IMR-90 (cell line): ENCODE measurements at regions not wholly inside any gene's neighbourhood (a gene's known extent, or its start where the extent isn't known, plus 50 kb on each side); places are given as distances from the start of the nearest gene placed in this dataset.

Source experiments
- ATAC-seq: fragments of 200-7000 bp; cut with Tn5 transposase; 2 replicates; pipeline ENCODE4 v1.9.1; 2020; ENCODE audit warnings: low read depth, mild to moderate bottlenecking, moderate library complexity
- BruUV-seq: library from RNA; stranded (reverse); fragments of 400-500 nt; replicated peaks from 2 replicates; lab custom pipeline; 2021; lab: Mats Ljungman, UMichigan
- CTCF ChIA-PET: fragments of 300-600 bp; formaldehyde crosslinking; extraction: SDS; loops from one replicate; lab custom pipeline; 2021; ENCODE audit warnings: antibody characterized with exemption; lab: Yijun Ruan, JAX
- POLR2A ChIA-PET: fragments of 300-600 bp; sonication (Branson Sonifier 250); formaldehyde crosslinking; loops from one replicate; lab custom pipeline; 2022; ENCODE audit warnings: antibody characterized with exemption; ENCODE audit not compliant: unreplicated experiment; lab: Charles Lee
- DNase-seq: peaks from one replicate; pipeline ENCODE4 v3.0.0; 2013
- H2AFZ ChIP-seq: replicated peaks from 2 replicates; pipeline ENCODE3; 2013; ENCODE audit warnings: low read length, mild to moderate bottlenecking; ENCODE audit not compliant: poor library complexity
- H2AK5ac ChIP-seq: 2 replicates; pipeline ENCODE4 v1.6.1; 2013; ENCODE audit warnings: low read depth, low read length, inconsistent platforms
- H2AK9ac ChIP-seq: replicated peaks from 2 replicates; pipeline ENCODE3; 2013; ENCODE audit warnings: mild to moderate bottlenecking, low read depth, low read length, moderate library complexity; ENCODE audit not compliant: poor library complexity
- H2BK120ac ChIP-seq: 2 replicates; pipeline ENCODE4 v1.6.1; 2013; ENCODE audit warnings: low read depth, low read length, inconsistent platforms
- H2BK15ac ChIP-seq: 3 replicates; pipeline ENCODE4 v1.6.1; 2013; ENCODE audit warnings: low read depth, low read length, inconsistent platforms
- H2BK20ac ChIP-seq: 2 replicates; pipeline ENCODE4 v1.6.1; 2013; ENCODE audit warnings: low read depth, mild to moderate bottlenecking, inconsistent platforms, low read length, moderate library complexity
- H2BK5ac ChIP-seq: 2 replicates; pipeline ENCODE4 v1.6.1; 2013; ENCODE audit warnings: mild to moderate bottlenecking, low read depth, low read length, inconsistent platforms; ENCODE audit not compliant: poor library complexity, severe bottlenecking
- H3K14ac ChIP-seq: replicated peaks from 2 replicates; pipeline ENCODE4 v1.6.1; 2013; ENCODE audit warnings: low read depth, low read length, inconsistent platforms
- H3K18ac ChIP-seq: 2 replicates; pipeline ENCODE4 v1.6.1; 2013; ENCODE audit warnings: low read depth, low read length, control low read depth
- H3K23ac ChIP-seq: 2 replicates; pipeline ENCODE4 v1.6.1; 2013; ENCODE audit warnings: low read depth, low read length, inconsistent platforms
- H3K27ac ChIP-seq: 2 replicates; pipeline ENCODE4 v1.5.1; 2013; ENCODE audit warnings: mild to moderate bottlenecking, control low read depth, low read length; ENCODE audit not compliant: insufficient read depth
- H3K27me3 ChIP-seq: 2 replicates; pipeline ENCODE4 v1.6.1; 2013; ENCODE audit warnings: low read length; ENCODE audit not compliant: control insufficient read depth, insufficient read depth
- H3K36me3 ChIP-seq: 2 replicates; pipeline ENCODE4 v1.6.1; 2013; ENCODE audit warnings: low read length, mixed read lengths; ENCODE audit not compliant: control insufficient read depth, insufficient read depth
- H3K4ac ChIP-seq: 2 replicates; pipeline ENCODE4 v1.6.1; 2013; ENCODE audit warnings: low read depth, low read length, inconsistent platforms
- H3K4me1 ChIP-seq: 2 replicates; pipeline ENCODE4 v1.6.1; 2013; ENCODE audit warnings: low read length, mixed read lengths; ENCODE audit not compliant: control insufficient read depth, insufficient read depth
- H3K4me2 ChIP-seq: 2 replicates; pipeline ENCODE4 v1.6.1; 2013; ENCODE audit warnings: low read depth, mild to moderate bottlenecking, control low read depth, low read length, moderate library complexity
- H3K4me3 ChIP-seq: 2 replicates; pipeline ENCODE4 v1.5.1; 2013; ENCODE audit warnings: low read depth, mild to moderate bottlenecking, control low read depth, low read length, moderate library complexity; ENCODE audit not compliant: insufficient read depth
- H3K56ac ChIP-seq: 2 replicates; pipeline ENCODE4 v1.6.1; 2013; ENCODE audit warnings: low read length, inconsistent platforms; ENCODE audit not compliant: insufficient read depth; ENCODE audit errors: extremely low read depth
- H3K79me1 ChIP-seq, 2 experiments: 2 replicates each; pipeline ENCODE4 v1.6.1; 2013; ENCODE audit warnings: low read length in 2 of 2, inconsistent platforms in 1 of 2, low read depth in 1 of 2
- H3K9ac ChIP-seq: 2 replicates; pipeline ENCODE4 v1.6.1; 2013; ENCODE audit warnings: low read depth, low read length, control low read depth
- H3K9me1 ChIP-seq: 2 replicates; pipeline ENCODE4 v1.6.1; 2013; ENCODE audit warnings: low read length, inconsistent platforms; ENCODE audit not compliant: insufficient read depth
- H3K9me3 ChIP-seq: 2 replicates; pipeline ENCODE4 v1.6.1; 2013; ENCODE audit warnings: low read length; ENCODE audit not compliant: control insufficient read depth, insufficient read depth
- H4K20me1 ChIP-seq: 2 replicates; pipeline ENCODE4 v1.6.1; 2013; ENCODE audit warnings: low read length, inconsistent platforms; ENCODE audit not compliant: insufficient read depth
- H4K5ac ChIP-seq: 2 replicates; pipeline ENCODE4 v1.6.1; 2013; ENCODE audit warnings: mild to moderate bottlenecking, low read depth, low read length, control low read depth
- H4K8ac ChIP-seq, 2 experiments: 2 replicates each; pipeline ENCODE4 v1.6.1; 2013; ENCODE audit warnings: low read depth in 2 of 2, low read length in 2 of 2, control low read depth in 1 of 2, inconsistent platforms in 1 of 2
- H4K91ac ChIP-seq: 2 replicates; pipeline ENCODE4 v1.6.1; 2013; ENCODE audit warnings: low read depth, low read length, inconsistent platforms; ENCODE audit not compliant: insufficient read depth
- BHLHE40 ChIP-seq: fragments of 150-350 bp; IDR thresholded peaks from 2 replicates; pipeline ENCODE4 v1.6.1; 2016; ENCODE audit warnings: mild to moderate bottlenecking, low read depth, low read length
- CEBPB ChIP-seq: IDR thresholded peaks from 2 replicates; pipeline ENCODE4 v1.6.1; 2012; ENCODE audit warnings: low read depth, low read length, improper control_type of control experiment
- CHD1 ChIP-seq: IDR thresholded peaks from 2 replicates; pipeline ENCODE4 v1.6.1; 2012; ENCODE audit warnings: low read depth, low read length, improper control_type of control experiment
- FOS ChIP-seq: fragments of 150-350 bp; IDR thresholded peaks from 2 replicates; pipeline ENCODE4 v1.6.1; 2016; ENCODE audit warnings: low read depth, low read length
- MAFK ChIP-seq: IDR thresholded peaks from 2 replicates; pipeline ENCODE4 v1.6.1; 2012; ENCODE audit warnings: low read depth, low read length, improper control_type of control experiment
- MAZ ChIP-seq: IDR thresholded peaks from 2 replicates; pipeline ENCODE4 v1.6.1; 2012; ENCODE audit warnings: low read depth, mild to moderate bottlenecking, low read length, improper control_type of control experiment, moderate library complexity, borderline replicate concordance
- MXI1 ChIP-seq: IDR thresholded peaks from 2 replicates; pipeline ENCODE4 v1.6.1; 2012; ENCODE audit warnings: low read depth, mild to moderate bottlenecking, low read length, moderate library complexity, borderline replicate concordance
- NFE2L2 ChIP-seq: fragments of 150-350 bp; IDR thresholded peaks from 2 replicates; pipeline ENCODE4 v1.6.1; 2016; ENCODE audit warnings: low read depth, mild to moderate bottlenecking, low read length
- SMC3 ChIP-seq: fragments of 150-350 bp; IDR thresholded peaks from 2 replicates; pipeline ENCODE4 v1.6.1; 2016; ENCODE audit warnings: low read depth, mild to moderate bottlenecking, antibody characterized with exemption, low read length, moderate library complexity
- WGBS, 2 experiments: methylation state at CpG; one replicate each; pipeline versions ENCODE4 v1.1.5 to v1.1.7; 2013; ENCODE audit warnings: missing lambda C conversion rate in 2 of 2; ENCODE audit not compliant: insufficient read length in 1 of 2; ENCODE audit errors: extremely low coverage in 2 of 2; 5-methylcytosine and 5-hydroxymethylcytosine counted together
- dilution Hi-C: fragments of 300-500 bp; cut with HindIII; formaldehyde crosslinking; loops from one replicate; pipeline ENCODE4 v1.14.3; 2018; ENCODE audit warnings: low sequenced_read_pairs; ENCODE audit not compliant: unreplicated experiment
- in situ Hi-C: fragments of 300-500 bp; cut with MboI; formaldehyde crosslinking; loops from 3 replicates; pipeline ENCODE4 v1.14.3; 2019; ENCODE audit warnings: low sequenced_read_pairs, inconsistent platforms, mixed read lengths
- intact Hi-C: fragments of 100-400 bp; cut with micrococcal nuclease; formaldehyde crosslinking; loops from 2 replicates; pipeline ENCODE4 v1.10.0; 2022

GRCh38 chr6:113539202-113539601, 317.9 kb upstream of the MARCKS start:
- Histone ChIP-seq H4K91ac (no peak overlapping the region), H3K4me2 (peak overlapping the region; percentile 77; the same call in 1 of the 2 replicates), H2BK5ac (peak overlapping the region; percentile 59), H3K27me3 (no peaks in the 10 kb centered on the region), H3K4ac (no peak overlapping the region; the same call in 1 of the 2 replicates), H3K18ac (peak overlapping the region; percentile 76; the same call in 1 of the 2 replicates), H2AFZ (no peak overlapping the region), H2AK5ac (no peak overlapping the region), H3K14ac (peak overlapping the region; percentile 64), H3K9ac (no peak overlapping the region), H3K4me1 (peaks cover 5% of the 10 kb centered on the region; the same call in 1 of the 2 replicates), H2BK15ac (no peak overlapping the region), H3K23ac (no peak overlapping the region), H3K4me3 (no peak overlapping the region), H3K56ac (no peak overlapping the region), H3K9me3 (no peaks in the 10 kb centered on the region), H3K27ac (no peak overlapping the region), H4K5ac (peak overlapping the region; percentile 20; the same call in 1 of the 2 replicates), H4K8ac (0 out of 4 replicates have a peak overlapping the region, but pooled peaks of 1 of the 2 experiments have one; percentile 32), H2BK120ac (no peak overlapping the region), H3K79me1 (no peaks in the 10 kb centered on the region), H3K36me3 (no peaks in the 10 kb centered on the region), H4K20me1 (no peaks in the 10 kb centered on the region), H3K9me1 (no peaks in the 10 kb centered on the region), H2BK20ac (peak overlapping the region; percentile 46; the same call in 1 of the 2 replicates), H2AK9ac (no peak overlapping the region)
- ATAC-seq (peak; percentile 84), DNase-seq (no peak)
- WGBS, 2 experiments = no CpG with 5 or more reads among the region's 2 CpGs
- intact Hi-C loops = no loop called here
- TF ChIP-seq CHD1 (no peak), CEBPB (no peak), MAFK (no peak), SMC3 (no peak), MAZ (no peak), FOS (no peak), BHLHE40 (no peak), NFE2L2 (no peak), MXI1 (no peak)
- no TSS peak for BruUV-seq
- in situ Hi-C loops = no loop called here
- CTCF ChIA-PET = interaction anchor here (0.6 kb wide), 1 partner anchor 16 kb away, joined by 4 read pairs; no protein-coding TSS in a partner anchor
- dilution Hi-C loops = no loop called here
- POLR2A ChIA-PET = no interaction called here
